ENCODE measurements at regions not wholly inside any gene's neighbourhood (a gene's known extent, or its start where the extent isn't known, plus 50 kb on each side); places are given as distances from the start of the nearest gene placed in this dataset.

DNA sequence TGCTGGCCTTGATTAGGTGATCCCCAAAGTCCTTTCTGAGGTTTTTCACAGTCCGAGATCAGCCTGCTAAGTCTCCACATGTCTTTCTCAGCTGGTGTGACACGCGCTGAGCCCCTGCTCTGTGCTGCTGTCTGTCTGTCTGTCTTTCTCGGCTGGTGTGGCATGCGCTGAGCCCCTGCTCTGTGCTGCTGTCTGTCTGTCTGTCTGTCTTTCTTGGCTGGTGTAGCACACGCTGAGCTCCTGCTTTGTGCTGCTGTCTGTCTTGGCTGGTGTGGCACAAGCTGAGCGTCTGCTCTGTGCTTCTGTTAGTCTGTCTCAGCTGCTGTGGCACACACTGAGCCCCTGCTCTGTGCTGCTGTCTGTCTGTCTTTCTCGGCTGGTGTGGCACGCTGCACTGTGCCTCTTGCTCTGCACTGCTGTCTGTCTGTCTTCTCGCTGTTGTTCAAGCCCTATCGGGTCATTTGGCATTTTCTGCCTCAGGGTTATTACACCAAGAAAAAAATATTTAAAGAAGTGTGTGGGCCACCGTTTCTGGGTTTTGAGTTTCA, 217.3 kb upstream of the SHH start:
- Mint-ChIP-seq H3K4me1 (ENCODE audit: low read depth) (peaks cover 3% of the 10 kb centered on the region), H3K36me3 (ENCODE audit: low read depth) (no peaks in the 10 kb centered on the region), H3K27me3 (no peaks in the 10 kb centered on the region), H3K4me3 (no peak overlapping the region), H3K27ac (no peak overlapping the region), H3K9me3 (peaks cover 6% of the 10 kb centered on the region)
- no peak for DNase-seq
- CTCF ChIA-PET, result no interaction called here
- TF ChIP-seq, protein P1, sequence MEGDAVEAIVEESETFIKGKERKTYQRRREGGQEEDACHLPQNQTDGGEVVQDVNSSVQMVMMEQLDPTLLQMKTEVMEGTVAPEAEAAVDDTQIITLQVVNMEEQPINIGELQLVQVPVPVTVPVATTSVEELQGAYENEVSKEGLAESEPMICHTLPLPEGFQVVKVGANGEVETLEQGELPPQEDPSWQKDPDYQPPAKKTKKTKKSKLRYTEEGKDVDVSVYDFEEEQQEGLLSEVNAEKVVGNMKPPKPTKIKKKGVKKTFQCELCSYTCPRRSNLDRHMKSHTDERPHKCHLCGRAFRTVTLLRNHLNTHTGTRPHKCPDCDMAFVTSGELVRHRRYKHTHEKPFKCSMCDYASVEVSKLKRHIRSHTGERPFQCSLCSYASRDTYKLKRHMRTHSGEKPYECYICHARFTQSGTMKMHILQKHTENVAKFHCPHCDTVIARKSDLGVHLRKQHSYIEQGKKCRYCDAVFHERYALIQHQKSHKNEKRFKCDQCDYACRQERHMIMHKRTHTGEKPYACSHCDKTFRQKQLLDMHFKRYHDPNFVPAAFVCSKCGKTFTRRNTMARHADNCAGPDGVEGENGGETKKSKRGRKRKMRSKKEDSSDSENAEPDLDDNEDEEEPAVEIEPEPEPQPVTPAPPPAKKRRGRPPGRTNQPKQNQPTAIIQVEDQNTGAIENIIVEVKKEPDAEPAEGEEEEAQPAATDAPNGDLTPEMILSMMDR (IDR thresholded peaks at IDR 0.05), result no peak
- ATAC-seq, result no peak
- intact Hi-C loops (cut with micrococcal nuclease), result no loop called here
- POLR2A ChIA-PET, result no interaction called here

DNA sequence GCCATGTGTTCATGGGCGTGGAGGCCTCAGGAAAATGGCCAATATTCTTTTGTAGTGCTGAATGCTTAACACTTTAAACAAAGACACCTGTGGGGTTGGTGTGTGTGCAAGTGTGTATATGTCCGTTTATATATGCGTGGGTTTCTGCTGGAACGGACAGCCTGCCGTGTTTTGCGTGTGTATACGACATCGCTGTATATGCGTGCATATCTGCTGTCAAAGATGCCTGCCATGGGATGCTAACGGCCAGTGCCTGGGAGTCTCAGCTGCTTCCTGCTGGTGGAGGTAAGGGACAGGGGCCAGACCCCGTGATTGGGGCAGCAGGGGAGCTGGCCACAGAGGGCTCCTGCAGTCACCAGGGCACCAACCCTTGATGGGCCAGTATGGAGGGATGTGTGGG, 216.3 kb upstream of the SHH start:
- H3K36me3 Mint-ChIP-seq (ENCODE audit: low read depth), result no peaks in the 10 kb centered on the region
- CTCF ChIA-PET, result no interaction called here
- no peak for ATAC-seq

DNA sequence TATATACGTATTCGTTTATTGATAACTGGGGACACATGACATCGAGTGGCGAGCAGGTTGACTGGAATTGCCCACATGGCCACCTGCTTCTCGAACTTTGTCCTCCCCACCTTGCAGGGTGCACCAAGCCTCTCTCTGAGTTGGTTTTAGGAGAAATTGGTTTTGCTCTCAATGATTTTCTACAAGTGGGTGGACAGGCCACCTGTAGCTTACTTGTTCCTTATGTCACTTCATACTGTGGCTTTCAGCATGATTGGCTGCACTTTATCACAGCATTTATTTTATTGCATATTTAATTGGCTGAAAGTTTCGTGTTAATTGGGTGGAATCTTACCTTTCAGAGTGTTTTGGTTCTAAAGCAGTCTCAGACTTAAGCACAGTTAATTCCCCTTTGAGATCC, 215.6 kb upstream of the SHH start:
- DNase-seq (no peak), ATAC-seq (no peak)
- CTCF ChIA-PET, result no interaction called here
- Mint-ChIP-seq H3K4me3 (no peak overlapping the region), H3K27ac (no peak overlapping the region), H3K4me1 (ENCODE audit: low read depth) (no peaks in the 10 kb centered on the region), H3K9me3 (peaks cover 2% of the 10 kb centered on the region), H3K27me3 (no peaks in the 10 kb centered on the region), H3K36me3 (ENCODE audit: low read depth) (no peaks in the 10 kb centered on the region)
- POLR2A ChIA-PET, result no interaction called here
- TF ChIP-seq, protein P1 (IDR thresholded peaks at IDR 0.05), result no peak
- intact Hi-C loops (cut with micrococcal nuclease), result no loop called here

More for the DNA sequence above, 216.3 kb upstream of the SHH start:
- Mint-ChIP-seq H3K4me1 (ENCODE audit: low read depth) (no peaks in the 10 kb centered on the region), H3K9me3 (peaks cover 6% of the 10 kb centered on the region), H3K4me3 (no peak overlapping the region), H3K27me3 (no peaks in the 10 kb centered on the region), H3K27ac (no peak overlapping the region)
- POLR2A ChIA-PET, result no interaction called here
- DNase-seq, result no peak
- TF ChIP-seq, protein P1 (IDR thresholded peaks at IDR 0.05), result no peak
- intact Hi-C loops (cut with micrococcal nuclease), result no loop called here

DNA sequence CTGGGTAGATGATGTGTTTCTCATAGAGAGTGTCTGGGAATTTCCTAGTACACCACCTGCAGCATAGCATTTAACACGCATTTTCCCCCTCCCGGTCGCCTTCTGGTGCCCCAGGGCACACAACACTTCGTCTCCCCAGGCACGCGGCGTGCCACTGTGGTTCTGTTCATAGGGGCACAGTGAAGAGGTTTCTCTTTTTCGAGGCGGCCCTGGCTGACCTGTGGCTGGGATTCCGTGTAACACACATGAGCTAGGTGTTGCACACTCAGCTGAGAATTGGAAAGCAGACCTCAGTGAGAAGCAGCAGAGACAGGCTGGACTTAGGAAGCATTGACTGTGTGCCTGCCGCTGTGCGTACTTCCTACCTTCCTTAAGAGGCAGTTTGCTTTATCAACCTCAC, 214.3 kb upstream of the SHH start:
- Mint-ChIP-seq H3K4me3 (no peak overlapping the region), H3K4me1 (ENCODE audit: low read depth) (no peaks in the 10 kb centered on the region), H3K9me3 (no peaks in the 10 kb centered on the region), H3K36me3 (ENCODE audit: low read depth) (no peaks in the 10 kb centered on the region), H3K27ac (no peak overlapping the region), H3K27me3 (no peaks in the 10 kb centered on the region)
- TF ChIP-seq, protein P1 (IDR thresholded peaks at IDR 0.05), result no peak
- ATAC-seq, result no peak
- CTCF ChIA-PET, result no interaction called here
- POLR2A ChIA-PET, result no interaction called here
- intact Hi-C loops (cut with micrococcal nuclease), result no loop called here
- DNase-seq, result no peak

DNA sequence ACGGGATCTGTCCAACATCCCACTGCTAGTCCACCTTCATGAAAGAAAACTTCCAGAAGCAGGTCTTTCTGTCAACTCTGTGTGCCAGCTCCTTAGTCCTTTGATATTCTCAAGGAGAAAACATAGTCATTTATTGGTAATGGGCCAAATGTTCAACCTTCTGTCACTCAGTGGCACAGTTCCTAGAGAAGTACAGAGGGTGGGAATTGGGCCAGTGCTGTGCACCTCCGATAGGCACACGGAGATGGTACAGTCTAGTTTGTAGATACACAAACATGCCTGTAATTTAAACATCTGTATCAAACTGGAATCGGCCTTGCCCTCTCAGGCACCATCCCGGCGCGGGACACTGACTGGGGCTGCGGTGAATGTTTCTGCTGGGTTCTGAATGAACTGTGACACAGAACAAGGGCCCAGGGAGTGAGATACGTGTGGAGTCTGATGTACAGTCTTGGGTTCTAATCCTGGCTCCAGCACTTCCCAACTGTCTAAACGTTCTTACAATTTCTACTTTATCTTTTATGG, 213.9 kb upstream of the SHH start:
- no peak for ATAC-seq
- Mint-ChIP-seq H3K9me3 (no peaks in the 10 kb centered on the region), H3K4me3 (no peak overlapping the region), H3K4me1 (ENCODE audit: low read depth) (no peaks in the 10 kb centered on the region), H3K36me3 (ENCODE audit: low read depth) (no peaks in the 10 kb centered on the region), H3K27me3 (no peaks in the 10 kb centered on the region), H3K27ac (no peak overlapping the region)
- no peak for DNase-seq
- intact Hi-C loops (cut with micrococcal nuclease), result no loop called here
- TF ChIP-seq, protein P1 (IDR thresholded peaks at IDR 0.05), result no peak
- ChIA-PET CTCF (no interaction called here), POLR2A (no interaction called here)
